GM19043 (cell line): ENCODE measurements at regions not wholly inside any gene's neighbourhood (a gene's known extent, or its start where the extent isn't known, plus 50 kb on each side); places are given as distances from the start of the nearest gene placed in this dataset.

Experiments
- ATAC-seq: cut with Tn5 transposase; IDR thresholded peaks from one replicate; pipeline ENCODE4 v1.9.1; 2021; ENCODE audit warnings: low read depth; ENCODE audit not compliant: unreplicated experiment

GRCh38 chr4:84441758-84442377 lies 57.2 kb downstream of the NKX6-1 start:
- ATAC-seq: no peak

GRCh38 chr4:84439996-84440395 lies 59.1 kb downstream of the NKX6-1 start:
- ATAC-seq: no peak

- ATAC-seq: no peak
Observed at GRCh38 chr4:84436812-84437211, 62.3 kb downstream of the NKX6-1 start.

GRCh38 chr4:84434344-84434743 lies 64.7 kb downstream of the NKX6-1 start:
- no peak for ATAC-seq

GRCh38 chr4:84433633-84434222 lies 65.4 kb downstream of the NKX6-1 start:
- ATAC-seq: no peak

GRCh38 chr4:84432713-84433112 lies 66.4 kb downstream of the NKX6-1 start:
- ATAC-seq: no peak

GRCh38 chr4:84420608-84421007 lies 78.5 kb downstream of the NKX6-1 start:
- ATAC-seq: no peak

GRCh38 chr4:84419201-84419600 lies 79.9 kb downstream of the NKX6-1 start:
- no peak for ATAC-seq

GRCh38 chr4:84417997-84418709 lies 80.9 kb downstream of the NKX6-1 start:
- no peak for ATAC-seq

GRCh38 chr4:84413976-84414375 lies 85.1 kb downstream of the NKX6-1 start:
- no peak for ATAC-seq

- no peak for ATAC-seq
Observed at GRCh38 chr4:84413480-84413879, 85.6 kb downstream of the NKX6-1 start.

GRCh38 chr4:84412062-84412461 lies 87.0 kb downstream of the NKX6-1 start:
- no peak for ATAC-seq

- no peak for ATAC-seq
Observed at GRCh38 chr4:84407554-84408407, 91.3 kb downstream of the NKX6-1 start.

- no peak for ATAC-seq
Observed at GRCh38 chr4:84403656-84404055, 95.4 kb downstream of the NKX6-1 start.

- ATAC-seq: no peak
Observed at GRCh38 chr4:84401701-84402306, 97.3 kb downstream of the NKX6-1 start.

GRCh38 chr4:84394386-84394785 lies 104.7 kb downstream of the NKX6-1 start:
- ATAC-seq: no peak

GRCh38 chr4:84392951-84393590 lies 106.0 kb downstream of the NKX6-1 start:
- ATAC-seq: no peak

GRCh38 chr4:84389406-84389805 lies 109.7 kb downstream of the NKX6-1 start:
- ATAC-seq: no peak

- ATAC-seq: no peak
Observed at GRCh38 chr4:84385203-84385602, 113.9 kb downstream of the NKX6-1 start.

GRCh38 chr4:84384801-84385200 lies 114.3 kb downstream of the NKX6-1 start:
- no peak for ATAC-seq
